HG03558 (cell line): ENCODE measurements at regions not wholly inside any gene's neighbourhood (a gene's known extent, or its start where the extent isn't known, plus 50 kb on each side); places are given as distances from the start of the nearest gene placed in this dataset.
"Not testable (repeated sequence)": the region's sequence is repeated elsewhere in the genome, so short reads cannot be mapped to it uniquely, and the experiment has no call there.

Experiments
- ATAC-seq: cut with Tn5 transposase; IDR thresholded peaks from one replicate; pipeline ENCODE4 v1.9.1; 2021; ENCODE audit warnings: moderate number of reproducible peaks; ENCODE audit not compliant: unreplicated experiment; ENCODE audit errors: extremely low read depth

- no peak for ATAC-seq
These were observed 177.0 kb downstream of the OR4M2 start for GRCh38 chr15:22257047-22258008.

DNA sequence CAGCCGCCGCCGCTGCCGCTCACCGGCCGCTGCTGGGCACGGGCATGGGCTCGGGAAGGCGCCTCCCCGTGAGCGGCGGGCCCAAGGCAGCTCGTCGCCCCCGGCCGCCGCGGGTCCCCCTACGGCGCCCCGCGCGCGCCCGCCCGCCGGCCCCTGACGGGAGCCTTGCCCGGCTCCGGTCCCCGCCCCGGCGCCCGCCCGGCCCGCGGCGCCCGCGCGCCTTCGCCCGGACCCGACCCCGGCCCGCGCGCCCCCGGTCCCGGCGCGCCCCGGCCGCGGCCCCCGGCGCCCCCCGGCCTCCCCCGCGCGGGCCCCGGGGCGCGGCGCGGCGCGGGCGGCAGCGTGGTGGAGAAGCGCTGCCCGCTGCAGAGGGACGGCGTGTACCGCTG lies 177.7 kb downstream of the OR4M2 start:
- no peak for ATAC-seq

- ATAC-seq, result no peak
These were observed 178.2 kb downstream of the OR4M2 start for GRCh38 chr15:22258398-22259150.

GRCh38 chr15:22259151-22259750 lies 178.9 kb downstream of the OR4M2 start:
- ATAC-seq, result not testable (repeated sequence)

GRCh38 chr15:22259881-22260421 lies 179.6 kb downstream of the OR4M2 start:
- no peak for ATAC-seq

GRCh38 chr15:22262613-22263020 lies 182.3 kb downstream of the OR4M2 start:
- ATAC-seq, result no peak

DNA sequence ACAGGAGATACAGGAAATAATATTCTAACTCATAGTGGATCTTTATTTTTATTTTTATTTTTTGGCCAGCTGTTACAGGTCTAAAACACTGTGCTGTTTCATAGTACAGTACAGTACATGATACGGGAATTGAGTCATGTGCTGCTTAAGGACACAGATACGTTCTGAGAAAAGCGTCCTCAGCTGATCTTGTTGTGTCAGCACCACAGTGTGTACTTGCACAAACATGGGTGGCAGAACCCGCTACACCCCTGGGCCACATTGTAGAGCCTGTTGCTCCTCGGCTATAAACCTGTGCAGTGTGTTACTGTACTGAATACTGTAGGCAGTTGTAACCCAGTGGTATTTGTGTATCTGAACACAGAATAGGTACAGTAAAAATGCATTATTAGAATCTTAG lies 183.4 kb downstream of the OR4M2 start:
- ATAC-seq, result no peak

GRCh38 chr15:22264272-22264671 lies 183.9 kb downstream of the OR4M2 start:
- ATAC-seq, result not testable (repeated sequence)

- no peak for ATAC-seq
These were observed 185.0 kb downstream of the OR4M2 start for GRCh38 chr15:22265056-22265945.

- ATAC-seq, result no peak
These were observed 185.6 kb downstream of the OR4M2 start for GRCh38 chr15:22265970-22266369.

DNA sequence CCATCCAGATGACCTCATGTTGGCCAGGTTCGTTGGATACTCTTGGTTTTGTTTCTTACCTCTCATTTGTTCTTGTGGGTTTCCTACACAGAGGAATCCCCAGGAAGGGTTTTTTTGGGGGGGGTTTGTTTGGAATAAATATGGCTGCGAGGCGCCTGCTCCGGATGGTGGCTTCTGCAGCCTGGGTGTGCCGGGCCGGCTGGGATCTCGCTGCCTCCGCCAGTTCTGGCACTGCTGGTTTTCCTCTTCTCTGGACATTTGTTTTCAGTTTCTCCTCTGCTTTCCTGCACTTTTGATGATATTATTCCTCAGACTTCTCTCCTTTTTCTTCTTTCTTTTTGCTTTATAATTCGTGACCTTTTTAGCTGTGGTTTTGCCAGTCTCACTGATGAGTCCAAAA lies 187.4 kb downstream of the OR4M2 start:
- ATAC-seq, result no peak

GRCh38 chr15:22268201-22268600 lies 187.9 kb downstream of the OR4M2 start:
- not testable (repeated sequence) for ATAC-seq

DNA sequence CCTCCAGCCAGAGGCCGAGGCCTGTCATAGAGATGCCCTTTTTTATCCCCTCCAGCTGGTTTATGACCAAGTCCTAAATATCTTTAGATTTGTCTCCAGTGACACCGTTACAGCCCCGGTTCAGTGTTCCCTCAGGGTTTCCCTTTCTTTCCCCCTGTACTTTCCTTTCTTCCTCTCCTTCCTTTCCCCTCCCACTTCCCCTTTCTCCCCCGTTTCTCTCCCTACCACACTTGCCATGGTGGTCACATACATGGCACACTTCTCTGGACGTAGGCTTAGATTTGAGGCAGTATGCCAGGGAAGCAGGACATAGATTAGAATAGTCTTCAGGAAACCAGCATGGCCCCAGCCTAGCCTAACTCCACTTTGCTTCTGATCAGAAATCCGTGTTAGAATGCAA lies 188.3 kb downstream of the OR4M2 start:
- ATAC-seq, result not testable (repeated sequence)

- ATAC-seq, result not testable (repeated sequence)
These were observed 186.2 kb upstream of the GOLGA6L22 start for GRCh38 chr15:22272286-22273160.

DNA sequence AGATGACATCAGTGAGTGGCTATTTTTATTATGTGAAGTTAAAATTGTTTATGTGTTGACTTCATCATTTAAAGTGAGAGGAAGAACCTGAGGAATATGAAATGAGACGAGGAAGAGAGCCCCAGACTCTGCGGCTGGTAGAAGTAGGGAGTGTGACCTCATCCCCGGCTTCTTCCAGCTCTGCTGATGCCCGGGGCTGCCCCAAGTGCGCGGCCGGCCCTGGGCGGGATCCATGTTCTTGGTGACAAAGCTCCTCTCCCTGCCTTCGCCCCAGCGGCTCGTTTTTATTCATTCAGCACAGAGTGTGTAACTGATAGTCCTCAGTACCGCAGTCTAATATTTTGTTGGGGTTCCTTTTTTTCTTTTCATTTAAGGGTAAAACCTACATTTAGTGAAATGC lies 185.5 kb upstream of the GOLGA6L22 start:
- not testable (repeated sequence) for ATAC-seq

GRCh38 chr15:22274376-22274775 lies 184.3 kb upstream of the GOLGA6L22 start:
- not testable (repeated sequence) for ATAC-seq

DNA sequence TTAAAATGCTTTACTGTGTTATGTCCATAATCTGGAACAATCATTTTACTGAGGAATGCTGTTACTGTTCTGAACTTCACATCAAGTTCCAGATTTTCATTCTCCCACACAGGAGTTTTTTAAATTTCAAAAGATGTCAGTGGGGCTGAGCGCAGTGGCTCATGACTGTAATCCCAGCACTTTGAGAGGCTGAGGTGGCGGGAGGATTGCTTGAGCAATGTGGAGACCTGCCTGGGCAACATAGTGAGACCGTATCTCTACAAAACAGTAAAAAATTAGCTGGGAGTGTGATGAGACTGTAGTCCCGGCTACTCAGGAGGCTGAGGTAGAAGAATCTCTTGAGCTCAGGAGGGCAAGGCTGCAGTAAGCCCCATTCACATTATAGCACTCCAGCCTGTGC lies 177.9 kb upstream of the GOLGA6L22 start:
- ATAC-seq, result not testable (repeated sequence)

GRCh38 chr15:22282794-22283533 lies 175.7 kb upstream of the GOLGA6L22 start:
- ATAC-seq, result not testable (repeated sequence)
